Central memory CD8-positive, alpha-beta T cell (primary cell): ENCODE measurements at regions not wholly inside any gene's neighbourhood (a gene's known extent, or its start where the extent isn't known, plus 50 kb on each side); places are given as distances from the start of the nearest gene placed in this dataset.

Experiments
- ATAC-seq: fragments of 150-1000 bp; cut with Tn5 transposase; replicated peaks from 2 replicates; pipeline ENCODE4 v1.10.0; 2022; ENCODE audit warnings: mild to moderate bottlenecking, moderate FRiP score, moderate number of reproducible peaks; ENCODE audit not compliant: poor library complexity, severe bottlenecking; ENCODE audit errors: extremely low read depth
- DNase-seq, 2 donors: peaks; one replicate each; pipeline ENCODE4 v3.0.0; 2021; ENCODE audit warnings: low spot score in 2 of 2
- H3K27ac Mint-ChIP-seq: one replicate; pipeline ENCODE4 v1.8.0; 2022; ENCODE audit warnings: low read depth, mild to moderate bottlenecking, moderate library complexity, mixed read lengths
- H3K27me3 Mint-ChIP-seq: one replicate; pipeline ENCODE4 v1.8.0; 2022; ENCODE audit warnings: mixed read lengths
- H3K36me3 Mint-ChIP-seq: one replicate; pipeline ENCODE4 v1.8.0; 2022; ENCODE audit warnings: mild to moderate bottlenecking, moderate library complexity, mixed read lengths; ENCODE audit not compliant: insufficient read depth
- H3K4me1 Mint-ChIP-seq: one replicate; pipeline ENCODE4 v1.8.0; 2022; ENCODE audit warnings: mixed read lengths
- H3K4me3 Mint-ChIP-seq: one replicate; pipeline ENCODE4 v1.8.0; 2022; ENCODE audit warnings: mild to moderate bottlenecking, moderate library complexity, mixed read lengths
- H3K9me3 Mint-ChIP-seq: one replicate; pipeline ENCODE4 v1.8.0; 2022; ENCODE audit warnings: mixed read lengths

DNA sequence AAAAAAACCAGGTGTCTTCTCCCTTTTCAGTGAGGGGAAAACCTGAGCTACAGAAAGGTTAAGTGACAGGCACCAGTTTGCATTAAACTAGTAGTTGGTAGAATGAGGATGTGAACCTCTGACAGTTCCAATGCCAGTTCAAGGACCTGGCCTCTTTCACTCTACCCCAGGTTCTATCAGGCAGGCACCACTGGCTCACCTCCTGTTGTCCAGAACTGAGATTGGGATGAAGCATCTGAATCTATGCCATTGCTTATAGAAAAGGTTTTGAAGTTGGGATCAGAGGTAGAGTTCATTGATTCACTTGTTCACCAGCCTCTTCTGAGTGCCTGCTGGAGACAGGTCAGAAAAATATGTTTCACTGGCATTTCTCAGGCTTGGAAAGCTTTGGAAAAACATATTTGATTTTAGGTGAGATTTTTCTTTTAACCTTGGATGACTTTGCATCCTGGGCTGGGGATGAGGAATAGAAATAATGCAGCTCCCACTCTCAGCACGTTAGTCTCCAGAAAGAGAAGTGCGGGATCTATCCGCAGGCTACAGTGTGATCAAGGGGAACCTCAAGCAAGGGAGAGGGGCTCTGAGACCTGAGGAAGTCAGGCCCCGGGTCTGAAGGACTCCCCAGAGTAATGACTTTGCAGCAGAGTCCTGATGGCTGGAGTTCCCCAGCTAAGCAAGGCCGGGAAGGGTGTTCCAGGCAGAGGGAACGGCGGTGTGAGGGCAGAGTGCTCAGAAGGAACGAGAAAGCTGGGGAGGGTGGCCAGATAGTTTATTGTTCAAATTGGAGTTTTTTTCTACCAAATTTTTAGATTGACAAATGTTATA, 250.3 kb downstream of the MYCN start:
- DNase-seq (no peak), ATAC-seq (no peak)
- no peaks in the 10 kb centered on the region for H3K27me3 Mint-ChIP-seq
- no peaks in the 10 kb centered on the region for H3K4me1 Mint-ChIP-seq
- no peaks in the 10 kb centered on the region for H3K36me3 Mint-ChIP-seq
- no peak overlapping the region for H3K4me3 Mint-ChIP-seq
- no peak overlapping the region for H3K27ac Mint-ChIP-seq
- H3K9me3 Mint-ChIP-seq: no peaks in the 10 kb centered on the region

DNA sequence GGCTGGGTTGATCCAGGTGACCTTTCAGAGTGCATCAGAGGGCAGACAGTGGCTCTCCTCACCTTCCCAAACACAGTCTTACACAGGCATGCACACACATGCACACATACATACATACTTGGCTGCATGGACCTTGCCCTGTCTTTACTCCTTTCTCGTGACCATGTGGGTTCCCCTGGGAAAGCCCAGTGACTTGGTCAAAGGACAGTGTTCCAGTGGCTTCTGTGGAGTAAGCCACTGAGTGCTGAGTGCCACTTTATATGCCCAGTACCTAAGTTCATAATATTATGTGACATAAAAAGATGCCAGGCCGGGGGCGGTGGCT, 249.4 kb downstream of the MYCN start:
- ATAC-seq: no peak
- no peaks in the 10 kb centered on the region for H3K9me3 Mint-ChIP-seq
- H3K27me3 Mint-ChIP-seq: no peaks in the 10 kb centered on the region
- no peak overlapping the region for H3K27ac Mint-ChIP-seq
- no peaks in the 10 kb centered on the region for H3K36me3 Mint-ChIP-seq
- H3K4me1 Mint-ChIP-seq: no peaks in the 10 kb centered on the region
- no peak for DNase-seq
- H3K4me3 Mint-ChIP-seq: no peak overlapping the region

DNA sequence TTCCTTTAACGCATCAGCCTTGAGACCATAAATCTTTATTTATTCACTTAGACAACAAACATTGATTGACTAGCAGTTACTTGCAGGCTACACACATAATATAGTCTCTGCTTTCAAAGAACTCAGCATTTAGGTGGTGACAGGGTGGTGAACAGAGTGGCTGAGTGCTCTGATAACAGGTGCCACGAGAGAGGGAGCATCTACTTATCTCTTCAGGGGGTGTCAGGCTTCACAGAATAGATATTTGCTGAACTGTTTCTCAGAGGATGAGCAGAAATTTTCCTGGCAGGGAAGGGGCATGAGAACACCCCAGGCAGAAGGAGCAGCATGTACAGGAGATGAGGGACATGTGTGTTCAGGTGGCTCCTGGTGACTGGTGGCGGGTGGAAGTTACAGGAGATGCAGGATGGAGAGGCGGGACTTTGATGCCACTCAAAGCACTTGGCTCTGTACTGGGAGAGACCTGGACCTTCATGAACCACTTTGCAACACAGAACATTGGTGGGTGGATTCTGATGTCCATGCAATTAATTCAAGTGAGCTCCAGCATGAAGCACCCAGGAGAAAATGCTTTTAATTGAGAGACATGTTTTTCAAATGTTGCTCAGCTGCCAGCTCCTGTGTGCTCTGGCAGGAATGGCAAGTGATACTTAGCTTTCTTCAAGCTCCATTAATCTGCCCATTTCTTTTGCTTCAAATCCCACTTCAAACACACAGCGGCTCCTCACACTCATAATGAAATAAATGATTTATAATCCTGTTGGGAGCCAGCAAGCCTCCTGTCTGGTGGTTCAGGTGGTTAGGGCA, 248.9 kb downstream of the MYCN start:
- H3K4me3 Mint-ChIP-seq: no peak overlapping the region

DNA sequence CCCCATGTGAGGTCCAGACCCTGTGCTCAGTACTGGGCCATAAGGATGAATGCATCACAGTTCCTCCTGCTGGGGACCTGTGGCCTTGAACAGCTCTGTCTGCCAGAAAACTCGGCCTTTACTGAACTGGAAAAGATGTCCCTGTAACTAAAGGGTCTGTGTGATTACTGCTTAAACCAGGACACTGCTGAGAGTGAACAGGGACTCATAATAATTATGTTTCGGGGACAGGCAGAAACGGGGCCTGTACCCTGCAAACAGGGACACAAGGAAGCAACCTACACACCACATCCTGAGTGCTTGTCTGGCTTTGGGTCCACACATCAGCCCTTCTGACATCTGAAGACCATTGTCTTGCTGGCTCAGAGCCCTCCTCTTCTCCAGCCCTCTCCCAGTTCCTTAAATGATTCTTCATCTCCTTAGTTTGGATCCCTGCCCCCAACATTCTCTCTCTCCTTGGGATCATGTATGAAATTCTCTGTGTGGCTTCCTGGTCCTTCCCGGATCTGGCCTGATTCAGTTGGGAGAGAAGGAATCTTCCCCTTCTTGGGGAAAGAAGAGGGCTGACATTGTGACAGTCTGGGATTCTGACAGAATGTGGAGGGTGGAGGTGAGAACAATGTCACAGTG, 248.0 kb downstream of the MYCN start:
- Mint-ChIP-seq H3K4me1 (no peaks in the 10 kb centered on the region), H3K9me3 (no peaks in the 10 kb centered on the region), H3K36me3 (no peaks in the 10 kb centered on the region), H3K27ac (no peak overlapping the region), H3K4me3 (no peak overlapping the region), H3K27me3 (no peaks in the 10 kb centered on the region)
- DNase-seq: no peak
- no peak for ATAC-seq

More for the DNA sequence above, 248.9 kb downstream of the MYCN start:
- Mint-ChIP-seq H3K4me1 (no peaks in the 10 kb centered on the region), H3K27me3 (no peaks in the 10 kb centered on the region), H3K27ac (no peak overlapping the region), H3K36me3 (no peaks in the 10 kb centered on the region), H3K9me3 (no peaks in the 10 kb centered on the region)
- no peak for DNase-seq
- no peak for ATAC-seq

DNA sequence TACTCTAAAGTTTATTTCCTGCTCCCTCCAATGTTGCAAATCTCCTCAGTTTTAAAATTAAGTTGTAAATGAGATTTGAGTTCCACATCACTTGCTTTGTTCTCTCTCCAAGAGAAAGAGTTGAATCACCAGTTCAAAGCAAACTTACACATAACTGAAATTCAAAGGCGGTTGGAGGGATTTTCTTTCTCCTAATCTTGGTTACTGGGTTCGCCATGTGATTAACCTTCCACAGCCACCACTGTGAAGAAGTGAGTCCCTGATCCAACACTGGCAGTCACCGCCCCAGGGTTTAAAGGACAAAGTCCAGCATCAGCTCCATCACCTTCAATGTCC, 247.1 kb downstream of the MYCN start:
- no peak for DNase-seq
- Mint-ChIP-seq H3K9me3 (no peaks in the 10 kb centered on the region), H3K4me1 (no peaks in the 10 kb centered on the region), H3K27ac (no peak overlapping the region), H3K36me3 (no peaks in the 10 kb centered on the region), H3K4me3 (no peak overlapping the region), H3K27me3 (no peaks in the 10 kb centered on the region)
- ATAC-seq: no peak

DNA sequence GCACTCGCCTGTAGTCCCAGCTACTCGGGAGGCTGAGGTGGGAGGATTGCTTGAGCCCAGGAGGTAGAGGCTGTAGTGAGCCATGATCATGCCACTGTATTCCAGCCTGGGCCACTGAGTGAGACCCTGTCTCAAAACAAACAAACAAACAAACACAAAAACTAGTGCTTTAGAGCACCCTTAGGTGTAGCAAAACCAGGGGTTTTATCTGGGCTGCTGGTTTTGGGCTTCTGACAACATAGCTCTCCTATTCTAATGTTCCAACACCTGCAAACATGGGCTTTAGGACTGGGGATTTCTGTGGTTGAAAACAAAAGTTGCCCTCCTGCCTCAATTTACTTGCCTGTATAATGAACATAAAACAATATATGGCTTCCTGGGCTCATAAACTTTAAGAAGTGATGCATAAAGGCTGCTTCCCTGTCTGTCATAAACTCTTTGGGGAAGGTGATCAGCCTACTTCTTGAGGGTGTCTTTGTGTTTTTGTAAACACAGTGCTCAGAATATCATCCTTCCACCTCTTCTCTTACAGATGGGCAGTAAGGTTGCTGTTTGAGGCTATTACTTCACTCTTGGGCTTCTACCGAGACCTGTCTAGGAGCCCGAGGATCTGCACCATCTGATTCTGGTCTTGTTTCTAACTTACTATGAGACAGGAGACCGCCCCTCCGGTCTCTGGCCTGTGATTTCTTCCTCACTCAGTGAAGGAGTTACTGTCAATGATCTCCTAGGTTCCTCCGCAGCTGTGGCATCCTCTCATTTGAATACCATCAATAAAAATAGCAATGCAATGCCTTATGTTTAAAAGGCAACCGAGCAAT, 246.5 kb downstream of the MYCN start:
- no peak for DNase-seq
- no peak overlapping the region for H3K27ac Mint-ChIP-seq
- no peaks in the 10 kb centered on the region for H3K4me1 Mint-ChIP-seq
- ATAC-seq: no peak
- H3K4me3 Mint-ChIP-seq: no peak overlapping the region
- no peaks in the 10 kb centered on the region for H3K9me3 Mint-ChIP-seq
- H3K36me3 Mint-ChIP-seq: no peaks in the 10 kb centered on the region
- H3K27me3 Mint-ChIP-seq: no peaks in the 10 kb centered on the region

DNA sequence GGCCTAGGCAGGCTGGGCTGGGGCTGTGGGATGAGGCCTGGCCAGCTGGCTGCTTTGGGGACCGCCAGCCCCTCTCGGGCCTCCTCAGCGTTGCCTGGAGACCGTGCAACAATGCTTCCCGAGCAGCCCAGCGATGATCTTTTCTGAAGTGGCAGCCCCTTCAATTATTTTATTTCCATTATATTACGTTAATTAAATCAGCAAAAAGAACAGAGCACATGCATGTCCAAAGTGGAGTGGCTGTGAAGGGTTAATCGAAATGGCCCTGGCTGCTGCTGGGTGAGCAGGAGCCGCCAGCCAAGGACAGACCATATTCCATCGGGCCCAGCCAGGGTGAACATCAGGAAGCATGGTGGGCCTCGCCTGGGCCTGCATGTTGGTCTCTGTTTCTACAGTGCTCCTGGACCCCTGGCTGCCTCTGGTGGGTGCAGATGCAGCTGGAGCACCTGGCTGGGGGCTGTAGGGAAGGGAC, 245.5 kb downstream of the MYCN start:
- no peak overlapping the region for H3K4me3 Mint-ChIP-seq
- no peaks in the 10 kb centered on the region for H3K4me1 Mint-ChIP-seq
- H3K36me3 Mint-ChIP-seq: no peaks in the 10 kb centered on the region
- no peaks in the 10 kb centered on the region for H3K27me3 Mint-ChIP-seq
- DNase-seq: no peak
- ATAC-seq: no peak
- no peaks in the 10 kb centered on the region for H3K9me3 Mint-ChIP-seq
- H3K27ac Mint-ChIP-seq: no peak overlapping the region

DNA sequence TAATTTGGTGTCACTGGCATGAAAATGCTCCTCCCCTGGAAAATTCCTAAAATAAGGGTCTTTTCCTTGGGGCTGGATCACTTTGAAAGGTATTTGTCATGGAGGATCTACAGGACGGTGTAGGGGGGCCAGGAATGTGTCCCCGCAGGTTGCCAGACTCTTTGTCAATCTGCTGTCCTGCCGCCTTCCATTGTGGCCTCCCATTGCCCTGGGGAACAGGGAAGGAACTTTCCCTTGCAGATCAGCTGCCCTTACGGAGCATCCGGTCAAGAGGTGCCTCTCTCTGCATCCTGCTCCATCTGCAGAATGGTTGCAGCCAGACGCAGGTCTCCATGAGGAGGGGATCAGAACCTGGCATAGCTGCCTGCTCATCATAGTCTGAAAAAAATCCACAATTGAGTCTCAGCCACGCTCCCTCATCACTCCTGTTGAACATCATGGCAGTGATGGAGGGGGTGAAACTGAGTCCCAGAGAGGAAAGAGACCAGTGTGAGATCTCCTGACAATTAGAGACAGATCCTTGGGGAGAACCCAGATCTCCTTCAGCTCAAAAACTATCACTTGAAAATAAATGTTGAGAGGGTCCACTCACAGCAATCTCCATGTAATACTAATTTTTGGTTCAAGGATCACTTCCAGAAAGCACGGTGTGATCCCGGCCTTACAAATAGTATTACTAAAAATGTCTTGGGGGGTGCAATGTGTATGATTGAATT, 244.8 kb downstream of the MYCN start:
- ATAC-seq: no peak
- Mint-ChIP-seq H3K27ac (no peak overlapping the region), H3K9me3 (no peaks in the 10 kb centered on the region), H3K4me1 (no peaks in the 10 kb centered on the region), H3K27me3 (no peaks in the 10 kb centered on the region), H3K36me3 (no peaks in the 10 kb centered on the region), H3K4me3 (no peak overlapping the region)
- DNase-seq: no peak

DNA sequence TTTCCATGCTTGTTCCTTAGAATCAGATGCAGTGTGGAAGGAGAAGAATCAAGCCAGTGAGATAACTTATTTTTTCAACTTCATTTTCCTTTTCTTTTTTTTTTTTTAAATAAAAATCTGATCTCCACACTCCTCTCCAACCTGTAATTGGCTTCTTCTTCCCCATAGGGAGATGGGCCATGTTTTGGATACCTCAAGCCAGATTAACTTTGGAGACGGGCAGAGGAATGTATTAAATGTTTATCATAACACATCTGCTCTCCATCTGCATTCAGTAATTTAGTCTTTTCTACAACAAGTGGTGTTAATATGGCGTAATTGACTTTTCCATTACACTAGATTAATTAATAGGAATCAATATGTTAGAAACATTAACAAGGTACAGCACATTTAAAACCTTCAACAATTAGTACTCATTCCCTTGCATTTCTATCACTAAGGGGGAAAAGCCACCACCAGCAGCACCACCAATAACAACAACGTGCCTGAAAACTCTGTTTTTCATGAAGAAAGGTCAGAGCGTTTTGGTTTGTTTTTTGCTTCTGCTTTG, 244.1 kb downstream of the MYCN start:
- Mint-ChIP-seq H3K36me3 (no peaks in the 10 kb centered on the region), H3K4me1 (no peaks in the 10 kb centered on the region), H3K4me3 (no peak overlapping the region), H3K9me3 (no peaks in the 10 kb centered on the region), H3K27ac (no peak overlapping the region), H3K27me3 (no peaks in the 10 kb centered on the region)
- ATAC-seq: no peak
- no peak for DNase-seq

DNA sequence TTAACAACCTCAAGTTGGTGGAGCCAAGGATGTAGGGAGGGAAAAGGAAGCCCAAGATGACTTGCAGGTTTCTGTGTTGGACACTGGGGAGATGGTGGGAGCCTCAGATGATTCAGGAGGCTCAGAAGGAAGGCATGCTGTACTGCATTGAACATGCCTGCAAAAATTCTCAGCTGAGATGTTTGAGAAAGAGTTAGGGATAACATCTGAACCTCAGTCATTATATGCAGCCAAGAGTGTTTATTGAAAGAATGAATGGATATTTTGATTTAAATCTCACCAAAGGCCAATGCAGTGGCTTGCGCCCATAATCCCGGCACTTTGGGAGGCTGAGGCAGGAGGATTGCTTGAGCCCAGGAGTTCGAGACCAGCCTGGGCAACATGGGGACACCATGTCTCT, 243.0 kb downstream of the MYCN start:
- H3K4me1 Mint-ChIP-seq: no peaks in the 10 kb centered on the region
- ATAC-seq: no peak
- H3K9me3 Mint-ChIP-seq: no peaks in the 10 kb centered on the region
- no peak overlapping the region for H3K4me3 Mint-ChIP-seq
- no peaks in the 10 kb centered on the region for H3K27me3 Mint-ChIP-seq
- H3K27ac Mint-ChIP-seq: no peak overlapping the region
- DNase-seq: no peak
- H3K36me3 Mint-ChIP-seq: no peaks in the 10 kb centered on the region

DNA sequence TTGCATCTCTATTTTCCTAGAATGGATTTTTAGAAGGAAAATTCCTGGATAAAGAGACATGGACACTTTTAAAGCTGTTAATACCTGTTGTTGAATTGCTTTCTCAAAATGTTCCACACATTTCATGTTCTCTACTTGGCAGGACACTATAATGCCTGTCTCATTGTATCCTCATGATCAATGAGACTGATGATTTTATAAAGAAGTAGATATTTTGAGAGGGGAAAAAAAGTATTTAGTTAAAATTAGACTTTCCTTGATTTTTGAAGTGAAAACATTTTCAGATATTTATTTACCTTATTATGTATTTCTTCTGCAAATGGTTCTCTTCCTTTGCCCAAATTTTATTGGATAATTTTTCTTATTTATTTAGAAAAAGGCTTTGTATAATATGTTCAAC, 242.5 kb downstream of the MYCN start:
- no peaks in the 10 kb centered on the region for H3K27me3 Mint-ChIP-seq
- no peaks in the 10 kb centered on the region for H3K4me1 Mint-ChIP-seq
- H3K36me3 Mint-ChIP-seq: no peaks in the 10 kb centered on the region
- ATAC-seq (no peak), DNase-seq (no peak)
- no peaks in the 10 kb centered on the region for H3K9me3 Mint-ChIP-seq
- H3K27ac Mint-ChIP-seq: no peak overlapping the region
- no peak overlapping the region for H3K4me3 Mint-ChIP-seq
